ENCODE measurements at regions not wholly inside any gene's neighbourhood (a gene's known extent, or its start where the extent isn't known, plus 50 kb on each side); places are given as distances from the start of the nearest gene placed in this dataset.

GRCh38 chr7:73971704-73972341 is 56.1 kb upstream of the ELN start:
- Histone ChIP-seq H3K9me2 (ENCODE audit: insufficient read depth) (no peaks in the 10 kb centered on the region), H3K79me2 (ENCODE audit: insufficient read depth) (no peaks in the 10 kb centered on the region), H3K9ac (no peak overlapping the region), H2AFZ (no peak overlapping the region), H3F3A (ENCODE audit: insufficient read depth) (no peaks in the 10 kb centered on the region), H3K27me3 (replicated peaks; ENCODE audit: insufficient read depth) (no peaks in the 10 kb centered on the region), H4K20me1 (ENCODE audit: insufficient read depth) (no peaks in the 10 kb centered on the region), H3K27ac (no peak overlapping the region), H3K9me3 (ENCODE audit: low read depth) (no peaks in the 10 kb centered on the region), H3K4me3 (no peak overlapping the region), H3K4me2 (ENCODE audit: unreplicated experiment) (no peak overlapping the region), H3K4me1 (ENCODE audit: insufficient read depth) (peaks cover 4% of the 10 kb centered on the region), H3K36me3 (ENCODE audit: low read depth) (no peaks in the 10 kb centered on the region)
- no peak for TF ChIP-seq EZH2phosphoT487 (IDR thresholded peaks at IDR 0.05; ENCODE audit: insufficient read depth, low read depth)
- TF ChIP-seq EZH2 (IDR thresholded peaks at IDR 0.05; ENCODE audit: insufficient read depth, poor library complexity, severe bottlenecking): no peak
- 71 to 74% methylated on average over 13 of the region's 13 CpGs for WGBS, 2 experiments (ENCODE audit: low coverage in 1 of 2, low lambda C conversion rate in 2 of 2, missing lambda C conversion rate in 2 of 2)
- in situ Hi-C loops (cut with MboI): no loop called here
- DNase-seq: no peak

DNA sequence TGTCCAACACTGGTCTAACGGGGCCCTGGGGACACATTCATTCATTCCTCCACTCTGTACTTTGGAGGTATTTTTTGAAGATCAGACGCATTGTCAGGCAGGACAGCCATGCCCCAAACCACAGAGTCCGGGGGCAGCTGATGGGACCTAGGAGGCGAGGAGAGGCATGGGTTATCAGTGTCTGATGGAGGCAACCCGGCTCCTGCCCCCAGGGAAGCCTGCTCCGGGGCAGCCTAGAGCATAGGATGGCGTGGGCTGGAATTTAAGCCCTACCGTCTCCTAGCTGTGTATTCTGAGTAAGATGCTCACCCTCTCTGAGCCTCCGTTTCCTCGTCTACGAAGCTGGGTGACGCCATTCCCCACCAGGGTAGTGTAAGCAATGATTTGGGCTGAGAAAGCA is 55.4 kb upstream of the ELN start:
- TF ChIP-seq EZH2phosphoT487 (IDR thresholded peaks at IDR 0.05; ENCODE audit: insufficient read depth, low read depth) (no peak), EZH2 (IDR thresholded peaks at IDR 0.05; ENCODE audit: insufficient read depth, poor library complexity, severe bottlenecking) (no peak)
- H3K4me3 ChIP-seq: no peak overlapping the region
- H3K4me1 ChIP-seq (ENCODE audit: insufficient read depth): peaks cover 12% of the 10 kb centered on the region
- no peaks in the 10 kb centered on the region for H4K20me1 ChIP-seq (ENCODE audit: insufficient read depth)
- WGBS, 2 experiments (ENCODE audit: low coverage in 1 of 2, low lambda C conversion rate in 2 of 2, missing lambda C conversion rate in 2 of 2): 92 to 95% methylated on average over 12 of the region's 12 CpGs
- no peaks in the 10 kb centered on the region for H3K27me3 ChIP-seq (replicated peaks; ENCODE audit: insufficient read depth)
- no peaks in the 10 kb centered on the region; the same call in 1 of the 2 replicates for H3F3A ChIP-seq (ENCODE audit: insufficient read depth)
- H3K36me3 ChIP-seq (ENCODE audit: low read depth): no peaks in the 10 kb centered on the region
- no peaks in the 10 kb centered on the region for H3K9me2 ChIP-seq (ENCODE audit: insufficient read depth)
- H3K4me2 ChIP-seq (ENCODE audit: unreplicated experiment): no peak overlapping the region
- H3K9ac ChIP-seq: no peak overlapping the region
- in situ Hi-C loops (cut with MboI): no loop called here
- no peak overlapping the region for H3K27ac ChIP-seq
- H3K79me2 ChIP-seq (ENCODE audit: insufficient read depth): no peaks in the 10 kb centered on the region
- H2AFZ ChIP-seq: no peak overlapping the region
- no peak for DNase-seq
- H3K9me3 ChIP-seq (ENCODE audit: low read depth): no peaks in the 10 kb centered on the region

- Histone ChIP-seq H3K27me3 (replicated peaks; ENCODE audit: insufficient read depth) (no peaks in the 10 kb centered on the region), H3K4me2 (ENCODE audit: unreplicated experiment) (no peak overlapping the region), H3K9ac (no peak overlapping the region), H3F3A (ENCODE audit: insufficient read depth) (no peaks in the 10 kb centered on the region; the same call in 1 of the 2 replicates), H3K4me1 (ENCODE audit: insufficient read depth) (peaks cover 15% of the 10 kb centered on the region), H3K36me3 (ENCODE audit: low read depth) (no peaks in the 10 kb centered on the region), H4K20me1 (ENCODE audit: insufficient read depth) (no peaks in the 10 kb centered on the region), H3K9me2 (ENCODE audit: insufficient read depth) (no peaks in the 10 kb centered on the region), H3K79me2 (ENCODE audit: insufficient read depth) (no peaks in the 10 kb centered on the region), H3K4me3 (no peak overlapping the region), H2AFZ (no peak overlapping the region), H3K9me3 (ENCODE audit: low read depth) (no peaks in the 10 kb centered on the region), H3K27ac (no peak overlapping the region)
- in situ Hi-C loops (cut with MboI): no loop called here
- WGBS, 2 experiments (ENCODE audit: low coverage in 1 of 2, low lambda C conversion rate in 2 of 2, missing lambda C conversion rate in 2 of 2): 77 to 81% methylated on average over 6 of the region's 6 CpGs
- TF ChIP-seq EZH2 (IDR thresholded peaks at IDR 0.05; ENCODE audit: insufficient read depth, poor library complexity, severe bottlenecking) (no peak), EZH2phosphoT487 (IDR thresholded peaks at IDR 0.05; ENCODE audit: insufficient read depth, low read depth) (no peak)
- DNase-seq: no peak
Measured at GRCh38 chr7:73973091-73973490, 54.9 kb upstream of the ELN start.

- no peak overlapping the region for H3K4me3 ChIP-seq
- no peak overlapping the region for H3K9ac ChIP-seq
- no peaks in the 10 kb centered on the region for H3K9me3 ChIP-seq (ENCODE audit: low read depth)
- in situ Hi-C loops (cut with MboI): no loop called here
- no peaks in the 10 kb centered on the region for H3K79me2 ChIP-seq (ENCODE audit: insufficient read depth)
- H4K20me1 ChIP-seq (ENCODE audit: insufficient read depth): no peaks in the 10 kb centered on the region
- no peak overlapping the region for H3K4me2 ChIP-seq (ENCODE audit: unreplicated experiment)
- no peaks in the 10 kb centered on the region; the same call in 1 of the 2 replicates for H3F3A ChIP-seq (ENCODE audit: insufficient read depth)
- no peak overlapping the region for H2AFZ ChIP-seq
- H3K36me3 ChIP-seq (ENCODE audit: low read depth): no peaks in the 10 kb centered on the region
- H3K27ac ChIP-seq: no peak overlapping the region
- no peak for TF ChIP-seq EZH2phosphoT487 (IDR thresholded peaks at IDR 0.05; ENCODE audit: insufficient read depth, low read depth)
- no peak for TF ChIP-seq EZH2 (IDR thresholded peaks at IDR 0.05; ENCODE audit: insufficient read depth, poor library complexity, severe bottlenecking)
- H3K4me1 ChIP-seq (ENCODE audit: insufficient read depth): peaks cover 25% of the 10 kb centered on the region
- WGBS, 2 experiments (ENCODE audit: low coverage in 1 of 2, low lambda C conversion rate in 2 of 2, missing lambda C conversion rate in 2 of 2): 91 to 93% methylated on average over 23 of the region's 23 CpGs
- DNase-seq: no peak
- H3K9me2 ChIP-seq (ENCODE audit: insufficient read depth): no peaks in the 10 kb centered on the region
- H3K27me3 ChIP-seq (replicated peaks; ENCODE audit: insufficient read depth): no peaks in the 10 kb centered on the region
Measured at GRCh38 chr7:73974101-73974947, 53.6 kb upstream of the ELN start.

Measured in GM23248 (cell line).